ENCODE measurements at regions not wholly inside any gene's neighbourhood (a gene's known extent, or its start where the extent isn't known, plus 50 kb on each side); places are given as distances from the start of the nearest gene placed in this dataset.

DNA sequence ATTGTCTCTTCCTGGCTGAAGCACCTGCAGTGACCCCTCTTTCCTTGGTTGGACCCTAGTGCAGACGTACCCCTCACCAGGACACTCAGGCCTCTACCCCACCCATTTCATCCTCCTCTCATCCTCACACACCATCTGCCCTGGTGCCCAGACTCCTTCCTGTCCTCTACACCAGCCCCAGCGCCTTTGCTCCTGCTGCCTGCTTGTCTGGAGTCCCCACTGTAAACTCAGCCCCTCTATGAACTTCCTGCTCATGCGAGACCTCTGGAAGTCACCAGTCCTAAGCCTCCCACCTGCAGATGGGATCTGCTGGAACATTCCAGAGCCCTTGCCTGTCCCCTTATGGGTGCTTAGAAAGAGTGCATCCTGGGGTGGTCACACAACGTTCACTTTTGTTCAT lies 242.5 kb downstream of the ADGRD1 start:
- TF ChIP-seq CTCF (IDR thresholded peaks at IDR 0.05) (no peak), POLR2A (IDR thresholded peaks at IDR 0.05) (no peak)
